ENCODE measurements at regions not wholly inside any gene's neighbourhood (a gene's known extent, or its start where the extent isn't known, plus 50 kb on each side); places are given as distances from the start of the nearest gene placed in this dataset.

DNA sequence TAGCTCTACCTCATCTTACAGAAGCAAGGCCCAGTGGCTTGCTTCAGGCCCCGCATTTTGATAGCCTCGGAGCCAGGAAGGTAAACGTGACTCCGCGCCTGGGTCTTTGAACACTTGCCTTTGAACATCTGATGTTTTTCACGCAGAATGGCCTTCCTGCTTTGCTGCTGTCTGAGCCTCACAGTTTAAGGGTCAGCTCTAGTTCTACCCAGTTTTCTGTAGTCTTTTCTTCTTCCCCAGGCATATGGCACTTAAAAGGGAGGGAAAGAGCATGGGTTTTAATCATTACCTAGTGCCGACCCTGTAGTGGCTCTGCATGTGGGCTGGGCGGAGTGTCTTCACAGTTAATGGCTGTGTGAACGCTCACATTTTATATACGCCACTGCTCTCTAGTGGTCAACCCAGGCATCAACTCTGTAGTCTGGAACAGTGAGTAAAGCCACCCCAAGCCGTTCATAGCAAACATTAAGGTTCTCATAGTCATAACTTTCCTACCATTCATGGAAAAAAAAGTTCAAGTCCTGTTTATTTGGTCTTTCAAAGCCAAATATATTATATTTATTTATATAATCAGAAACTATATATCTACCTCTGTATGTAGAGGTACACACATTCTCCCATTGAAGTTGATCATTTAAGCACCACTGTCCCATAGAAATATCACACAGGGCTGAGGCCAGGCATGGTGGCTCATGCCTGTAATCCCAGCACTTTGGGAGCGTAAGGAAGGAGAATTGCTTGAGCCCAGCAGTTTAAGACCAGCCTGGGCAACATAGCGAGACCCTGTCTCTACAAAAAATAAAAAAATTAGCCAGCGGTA, 78.1 kb downstream of the IER5 start (continued):
- TF ChIP-seq, protein P1, sequence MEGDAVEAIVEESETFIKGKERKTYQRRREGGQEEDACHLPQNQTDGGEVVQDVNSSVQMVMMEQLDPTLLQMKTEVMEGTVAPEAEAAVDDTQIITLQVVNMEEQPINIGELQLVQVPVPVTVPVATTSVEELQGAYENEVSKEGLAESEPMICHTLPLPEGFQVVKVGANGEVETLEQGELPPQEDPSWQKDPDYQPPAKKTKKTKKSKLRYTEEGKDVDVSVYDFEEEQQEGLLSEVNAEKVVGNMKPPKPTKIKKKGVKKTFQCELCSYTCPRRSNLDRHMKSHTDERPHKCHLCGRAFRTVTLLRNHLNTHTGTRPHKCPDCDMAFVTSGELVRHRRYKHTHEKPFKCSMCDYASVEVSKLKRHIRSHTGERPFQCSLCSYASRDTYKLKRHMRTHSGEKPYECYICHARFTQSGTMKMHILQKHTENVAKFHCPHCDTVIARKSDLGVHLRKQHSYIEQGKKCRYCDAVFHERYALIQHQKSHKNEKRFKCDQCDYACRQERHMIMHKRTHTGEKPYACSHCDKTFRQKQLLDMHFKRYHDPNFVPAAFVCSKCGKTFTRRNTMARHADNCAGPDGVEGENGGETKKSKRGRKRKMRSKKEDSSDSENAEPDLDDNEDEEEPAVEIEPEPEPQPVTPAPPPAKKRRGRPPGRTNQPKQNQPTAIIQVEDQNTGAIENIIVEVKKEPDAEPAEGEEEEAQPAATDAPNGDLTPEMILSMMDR (IDR thresholded peaks at IDR 0.05 in 2 of 3, conservative IDR thresholded peaks at IDR 0.05 in 1 of 3; ENCODE audit: borderline replicate concordance in 1 of 3, insufficient read depth in 1 of 3, low read depth in 2 of 3, low read length in 2 of 3), result peak; percentile 79 to 87 (median 85)
- TF ChIP-seq, protein P2, sequence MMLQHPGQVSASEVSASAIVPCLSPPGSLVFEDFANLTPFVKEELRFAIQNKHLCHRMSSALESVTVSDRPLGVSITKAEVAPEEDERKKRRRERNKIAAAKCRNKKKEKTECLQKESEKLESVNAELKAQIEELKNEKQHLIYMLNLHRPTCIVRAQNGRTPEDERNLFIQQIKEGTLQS (IDR thresholded peaks at IDR 0.05), result no peak

DNA sequence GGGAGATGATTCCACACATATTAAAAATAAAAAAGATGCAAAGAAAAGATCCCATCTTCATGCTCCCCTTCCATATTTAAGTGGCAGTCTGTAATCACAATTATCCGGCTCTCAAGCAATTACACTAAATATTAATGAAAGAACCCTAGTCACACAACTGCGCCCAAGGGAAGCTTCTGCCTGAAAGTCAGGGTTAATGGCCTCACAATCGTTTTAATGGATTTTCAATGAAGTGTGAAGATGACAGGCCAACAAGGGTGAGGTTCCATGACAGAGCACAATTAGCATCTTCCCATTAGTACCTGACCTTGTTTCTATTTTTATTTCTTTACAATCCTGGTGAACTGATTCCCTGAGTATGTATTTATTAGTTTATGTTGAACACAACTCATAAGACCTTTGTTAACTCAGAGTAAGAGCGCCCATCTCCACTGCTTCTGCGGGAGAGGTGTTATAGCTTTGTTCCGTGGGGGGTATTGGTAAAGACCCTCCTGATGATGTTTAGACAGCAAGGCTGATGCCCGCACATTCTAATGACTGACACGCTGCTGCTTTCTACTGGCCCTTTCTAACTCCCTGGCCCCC, 80.9 kb downstream of the IER5 start:
- Histone ChIP-seq H3K36me3 (ENCODE audit: control insufficient read depth in 1 of 2, insufficient read depth in 2 of 2, low read length in 2 of 2) (0 out of 4 replicates have a peak, but pooled peaks cover 0 to 3% of the 10 kb centered on the region in 2 experiments), H4K20me1 (ENCODE audit: insufficient read depth) (no peaks in the 10 kb centered on the region), H3K9me3 (ENCODE audit: control insufficient read depth in 1 of 2, insufficient read depth in 1 of 2, low read depth in 1 of 2, low read length in 2 of 2) (peaks cover 0 to 11% of the 10 kb centered on the region in 2 experiments; a peak in 2 of 4 replicates), H3K79me2 (ENCODE audit: insufficient read depth, low read length) (no peaks in the 10 kb centered on the region), H3K27ac (ENCODE audit: low read depth, low read length) (no peak overlapping the region), H2AFZ (ENCODE audit: low read depth, low read length, poor library complexity, severe bottlenecking) (no peak overlapping the region), H3K9ac (ENCODE audit: low read length) (no peak overlapping the region), H3K4me2 (ENCODE audit: low read length) (no peak overlapping the region), H3K4me3 (replicated peaks in 1 of 2; ENCODE audit: low read depth in 1 of 2, low read length in 2 of 2) (no peak overlapping the region), H3K9me2 (ENCODE audit: insufficient read depth) (no peaks in the 10 kb centered on the region), H3K4me1 (ENCODE audit: control insufficient read depth in 1 of 2, insufficient read depth in 2 of 2, low read length in 2 of 2) (peaks cover 0 to 4% of the 10 kb centered on the region in 2 experiments; a peak in 1 of 4 replicates), H3K27me3 (ENCODE audit: insufficient read depth, low read length) (no peaks in the 10 kb centered on the region)
- no TSS peak for BruUV-seq (replicated peaks)
- intact Hi-C loops (cut with micrococcal nuclease), result loop anchor here (5.0 to 10.0 kb wide), 2 partner anchors 392 to 535 kb away; partner anchors contain the start of gene XPR1
- ChIA-PET POLR2A (no interaction called here), CTCF (interaction anchor here (6.8 kb wide), 1 partner anchor 288 kb away, joined by 30 read pairs; no protein-coding TSS in a partner anchor), RAD21 (ENCODE audit: low non-redundant PET in 1 of 2, low total read pairs in 2 of 2, uncharacterized antibody in 2 of 2, unreplicated experiment in 2 of 2) (no interaction called here)
- ATAC-seq (no peak), DNase-seq (ENCODE audit: low read depth, low spot score) (no peak)
- TF ChIP-seq RAD21 (IDR thresholded peaks at IDR 0.05; ENCODE audit: low read depth) (no peak), EZH2phosphoT487 (IDR thresholded peaks at IDR 0.05; ENCODE audit: borderline replicate concordance) (no peak), SP1 (IDR thresholded peaks at IDR 0.05; ENCODE audit: low read depth) (no peak), CBX3 (IDR thresholded peaks at IDR 0.05; ENCODE audit: low read depth) (no peak), EZH2 (IDR thresholded peaks at IDR 0.05) (no peak), EGR1 (IDR thresholded peaks at IDR 0.05; ENCODE audit: low read depth) (no peak), ZBTB33 (IDR thresholded peaks at IDR 0.05; ENCODE audit: extremely low read depth, insufficient replicate concordance, low read length) (no peak), ELF1 (IDR thresholded peaks at IDR 0.05; ENCODE audit: borderline replicate concordance, low read depth) (no peak), ZFX (IDR thresholded peaks at IDR 0.05) (no peak), TCF7L2 (IDR thresholded peaks at IDR 0.05; ENCODE audit: borderline replicate concordance, extremely low read depth, insufficient read depth, insufficient read length) (no peak)
- TF ChIP-seq, protein P1 (IDR thresholded peaks at IDR 0.05 in 2 of 3, conservative IDR thresholded peaks at IDR 0.05 in 1 of 3; ENCODE audit: borderline replicate concordance in 1 of 3, insufficient read depth in 1 of 3, low read depth in 2 of 3, low read length in 2 of 3), result no peak
- TF ChIP-seq, protein P2 (IDR thresholded peaks at IDR 0.05), result no peak
